PC-3 (cell line): ENCODE measurements at regions not wholly inside any gene's neighbourhood (a gene's known extent, or its start where the extent isn't known, plus 50 kb on each side); places are given as distances from the start of the nearest gene placed in this dataset.

Experiments
- EZH2 ChIP-seq: fragments of 300-600 bp; sonication (generic); IDR thresholded peaks from one replicate; pipeline ENCODE4 v1.6.1; 2017; ENCODE audit warnings: antibody characterized with exemption, mild to moderate bottlenecking, low read length; ENCODE audit not compliant: unreplicated experiment
- EZH2phosphoT487 ChIP-seq: fragments of 300-600 bp; sonication (generic); IDR thresholded peaks from 2 replicates; pipeline ENCODE4 v1.6.1; 2018; ENCODE audit warnings: mild to moderate bottlenecking, antibody characterized with exemption, low read length, borderline replicate concordance
- TF ChIP-seq, protein P1 (sequence below): fragments of 300-600 bp; sonication (generic); conservative IDR thresholded peaks from 2 replicates; pipeline ENCODE4 v1.5.1; 2017; ENCODE audit warnings: antibody characterized with exemption, low read depth, mild to moderate bottlenecking, low read length

DNA sequence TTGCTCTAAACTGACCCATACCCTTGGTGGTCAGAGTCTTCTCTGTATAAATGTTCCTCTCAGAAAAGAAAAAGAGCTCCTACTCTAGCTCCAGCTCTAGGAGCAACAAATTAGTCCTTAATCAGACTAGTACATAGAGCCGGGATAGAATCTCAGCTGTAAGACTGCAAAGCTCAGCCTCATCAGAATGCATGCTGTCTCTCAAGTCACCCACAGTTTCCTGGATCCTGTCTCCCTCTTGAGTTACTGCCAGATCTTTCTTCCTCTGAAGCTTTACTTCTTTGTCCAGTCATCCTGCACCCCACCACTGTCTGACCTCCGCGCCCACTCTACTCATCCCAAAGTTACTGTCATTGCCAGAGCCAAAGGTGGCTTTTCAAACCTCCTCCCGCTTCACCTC, 139.3 kb upstream of the PRMT8 start:
- TF ChIP-seq, protein P1, sequence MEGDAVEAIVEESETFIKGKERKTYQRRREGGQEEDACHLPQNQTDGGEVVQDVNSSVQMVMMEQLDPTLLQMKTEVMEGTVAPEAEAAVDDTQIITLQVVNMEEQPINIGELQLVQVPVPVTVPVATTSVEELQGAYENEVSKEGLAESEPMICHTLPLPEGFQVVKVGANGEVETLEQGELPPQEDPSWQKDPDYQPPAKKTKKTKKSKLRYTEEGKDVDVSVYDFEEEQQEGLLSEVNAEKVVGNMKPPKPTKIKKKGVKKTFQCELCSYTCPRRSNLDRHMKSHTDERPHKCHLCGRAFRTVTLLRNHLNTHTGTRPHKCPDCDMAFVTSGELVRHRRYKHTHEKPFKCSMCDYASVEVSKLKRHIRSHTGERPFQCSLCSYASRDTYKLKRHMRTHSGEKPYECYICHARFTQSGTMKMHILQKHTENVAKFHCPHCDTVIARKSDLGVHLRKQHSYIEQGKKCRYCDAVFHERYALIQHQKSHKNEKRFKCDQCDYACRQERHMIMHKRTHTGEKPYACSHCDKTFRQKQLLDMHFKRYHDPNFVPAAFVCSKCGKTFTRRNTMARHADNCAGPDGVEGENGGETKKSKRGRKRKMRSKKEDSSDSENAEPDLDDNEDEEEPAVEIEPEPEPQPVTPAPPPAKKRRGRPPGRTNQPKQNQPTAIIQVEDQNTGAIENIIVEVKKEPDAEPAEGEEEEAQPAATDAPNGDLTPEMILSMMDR: no peak
- TF ChIP-seq EZH2: no peak
- no peak for TF ChIP-seq EZH2phosphoT487
